Spleen (tissue), 7 donors: ENCODE measurements at regions not wholly inside any gene's neighbourhood (a gene's known extent, or its start where the extent isn't known, plus 50 kb on each side); places are given as distances from the start of the nearest gene placed in this dataset.

Experiments used
- POLR2A ChIP-seq, 3 donors: fragments of 450-650 bp; IDR thresholded peaks; one replicate each; pipeline ENCODE4 v1.5.1; 2017; ENCODE audit warnings: antibody characterized with exemption in 3 of 3, mild to moderate bottlenecking in 1 of 3
- POLR2AphosphoS5 ChIP-seq, 3 donors: sonication (generic); formaldehyde crosslinking; IDR thresholded peaks; one replicate each; pipeline ENCODE4 v1.5.1; 2017; ENCODE audit warnings: antibody characterized with exemption in 3 of 3
- TF ChIP-seq, protein P1 (sequence below), 11 experiments: fragments of 200-600 bp in 7 of 11; fragments of 450-650 bp in 4 of 11; sonication (generic) in 4 of 11; IDR thresholded peaks in 8 of 11; conservative IDR thresholded peaks in 3 of 11; 1 replicate in 7 of 11; 2 replicates in 4 of 11; pipeline versions ENCODE4 v1.4.0 to v1.8.0; 2016 to 2021; ENCODE audit warnings: antibody characterized with exemption in 11 of 11, inconsistent platforms in 4 of 11, mild to moderate bottlenecking in 1 of 11
- donor health status: DM: no; HTN: no; CAD: no; lungs with moderate emphysema.
- donor health status: DM: no; HTN: no; CAD: no.
- donor health status: DM: no; HTN: no; CAD: no.

DNA sequence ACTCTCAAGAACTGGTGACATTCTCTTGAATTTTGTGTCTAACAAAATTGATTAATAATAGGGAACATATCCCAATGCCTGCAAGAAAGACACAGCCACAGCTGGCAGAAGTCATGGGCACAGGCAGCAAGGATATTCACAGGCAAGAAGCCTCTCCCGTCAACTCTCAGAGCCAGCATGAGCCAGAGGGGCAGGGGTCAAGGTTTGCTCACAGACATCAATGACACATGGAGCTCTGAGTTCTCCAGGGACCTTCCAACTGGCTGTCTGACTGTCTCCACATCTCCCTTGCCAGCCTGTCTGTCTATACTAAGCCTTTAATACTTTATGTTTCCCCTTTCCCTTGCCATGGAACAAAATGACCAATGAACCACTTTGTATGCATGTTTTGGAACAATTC, 101.5 kb upstream of the RAB4A start:
- TF ChIP-seq POLR2A (IDR thresholded peaks at IDR 0.05) = no peak
- TF ChIP-seq, protein P1, sequence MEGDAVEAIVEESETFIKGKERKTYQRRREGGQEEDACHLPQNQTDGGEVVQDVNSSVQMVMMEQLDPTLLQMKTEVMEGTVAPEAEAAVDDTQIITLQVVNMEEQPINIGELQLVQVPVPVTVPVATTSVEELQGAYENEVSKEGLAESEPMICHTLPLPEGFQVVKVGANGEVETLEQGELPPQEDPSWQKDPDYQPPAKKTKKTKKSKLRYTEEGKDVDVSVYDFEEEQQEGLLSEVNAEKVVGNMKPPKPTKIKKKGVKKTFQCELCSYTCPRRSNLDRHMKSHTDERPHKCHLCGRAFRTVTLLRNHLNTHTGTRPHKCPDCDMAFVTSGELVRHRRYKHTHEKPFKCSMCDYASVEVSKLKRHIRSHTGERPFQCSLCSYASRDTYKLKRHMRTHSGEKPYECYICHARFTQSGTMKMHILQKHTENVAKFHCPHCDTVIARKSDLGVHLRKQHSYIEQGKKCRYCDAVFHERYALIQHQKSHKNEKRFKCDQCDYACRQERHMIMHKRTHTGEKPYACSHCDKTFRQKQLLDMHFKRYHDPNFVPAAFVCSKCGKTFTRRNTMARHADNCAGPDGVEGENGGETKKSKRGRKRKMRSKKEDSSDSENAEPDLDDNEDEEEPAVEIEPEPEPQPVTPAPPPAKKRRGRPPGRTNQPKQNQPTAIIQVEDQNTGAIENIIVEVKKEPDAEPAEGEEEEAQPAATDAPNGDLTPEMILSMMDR (IDR thresholded peaks at IDR 0.05 in 8 of 11, conservative IDR thresholded peaks at IDR 0.05 in 3 of 11) = no peak
- TF ChIP-seq POLR2AphosphoS5 (IDR thresholded peaks at IDR 0.05) = no peak
